ENCODE measurements at regions not wholly inside any gene's neighbourhood (a gene's known extent, or its start where the extent isn't known, plus 50 kb on each side); places are given as distances from the start of the nearest gene placed in this dataset.

DNA sequence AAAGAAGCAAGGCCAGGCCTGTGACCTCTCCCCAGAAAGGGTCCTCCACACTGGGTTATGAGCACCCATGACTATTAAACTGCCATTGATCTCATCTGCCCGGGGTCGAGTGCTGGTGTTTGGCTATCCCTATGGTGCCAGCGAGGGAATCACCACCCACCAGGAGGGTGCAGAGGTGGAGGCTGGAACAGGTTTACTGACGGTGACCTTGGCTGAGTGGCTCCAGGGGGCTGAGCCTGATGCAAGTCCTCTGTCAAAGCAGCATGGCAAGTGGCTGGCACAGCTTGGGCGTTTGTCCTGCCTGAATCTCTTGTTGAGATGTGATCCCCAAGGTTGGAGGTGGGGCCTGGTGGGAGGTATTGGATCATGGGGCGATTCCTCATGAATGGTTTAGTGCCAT lies 196.4 kb upstream of the HDAC4 start:
- no peaks in the 10 kb centered on the region; a peak in 1 of 5 replicates for H3K4me1 ChIP-seq (replicated peaks in 1 of 2; ENCODE audit: control insufficient read depth in 2 of 2, insufficient read depth in 2 of 2, low read length in 2 of 2)
- no peak overlapping the region for H3K27ac ChIP-seq (ENCODE audit: extremely low read depth, low read depth, low read length)
- no peaks in the 10 kb centered on the region; the same call in 1 of the 2 replicates for H4K20me1 ChIP-seq (replicated peaks; ENCODE audit: control insufficient read depth, insufficient read depth, low read length)
- no peak for FAIRE-seq
- H3K4me3 ChIP-seq = no peak overlapping the region
- no peaks in the 10 kb centered on the region for H3K36me3 ChIP-seq (ENCODE audit: control insufficient read depth, insufficient read depth, low read length)
- CTCF ChIA-PET (ENCODE audit: low intra/inter-chr PET ratio) = no interaction called here
- H3K79me2 ChIP-seq (ENCODE audit: control insufficient read depth, insufficient read depth, low read length) = no peaks in the 10 kb centered on the region
- no peak for ATAC-seq
- H3K9me3 ChIP-seq (replicated peaks; ENCODE audit: control insufficient read depth, insufficient read depth, low read depth, low read length) = no peaks in the 10 kb centered on the region
- intact Hi-C loops (cut with micrococcal nuclease) = no loop called here
- no peak overlapping the region for H2AFZ ChIP-seq (ENCODE audit: low read depth, low read length)
- H3K4me2 ChIP-seq (ENCODE audit: insufficient read depth, low read length) = no peak overlapping the region
- H3K9me1 ChIP-seq (ENCODE audit: control insufficient read depth, insufficient read depth, low read length) = no peaks in the 10 kb centered on the region
- no TSS peak for BruUV-seq (replicated peaks)
- H3K9ac ChIP-seq (ENCODE audit: insufficient read depth in 1 of 2, low read depth in 2 of 2, low read length in 2 of 2) = no peak overlapping the region
- POLR2A ChIA-PET = interaction anchor here (1.1 kb wide), 1 partner anchor 57 kb away, joined by 3 read pairs; no protein-coding TSS in a partner anchor
- in situ Hi-C loops (cut with MboI) = no loop called here
- DNase-seq (ENCODE audit: extremely low read depth in 1 of 4, low spot score in 3 of 4) = no peak
- peaks cover 0 to 66% of the 10 kb centered on the region in 2 experiments; a peak in 3 of 5 replicates for H3K27me3 ChIP-seq (ENCODE audit: control insufficient read depth in 2 of 2, insufficient read depth in 2 of 2, low read length in 2 of 2)
- WGBS (ENCODE audit: insufficient coverage, low coverage, missing lambda C conversion rate) = 0% methylated on average over 6 of the region's 6 CpGs
- TF ChIP-seq BCL6 (CRISPR knock-in tag; IDR thresholded peaks at IDR 0.05) = no peak
- no peak for TF ChIP-seq RFX5 (IDR thresholded peaks at IDR 0.05; ENCODE audit: low read depth, low read length)
- TF ChIP-seq ZNF124 (CRISPR knock-in tag; IDR thresholded peaks at IDR 0.05) = no peak
- no peak for TF ChIP-seq ARHGAP35 (IDR thresholded peaks at IDR 0.05; ENCODE audit: partially characterized antibody)
- TF ChIP-seq HIVEP1 (CRISPR knock-in tag; IDR thresholded peaks at IDR 0.05) = no peak
- no peak for TF ChIP-seq ZFPM2 (CRISPR knock-in tag; IDR thresholded peaks at IDR 0.05)
- TF ChIP-seq, protein P1, sequence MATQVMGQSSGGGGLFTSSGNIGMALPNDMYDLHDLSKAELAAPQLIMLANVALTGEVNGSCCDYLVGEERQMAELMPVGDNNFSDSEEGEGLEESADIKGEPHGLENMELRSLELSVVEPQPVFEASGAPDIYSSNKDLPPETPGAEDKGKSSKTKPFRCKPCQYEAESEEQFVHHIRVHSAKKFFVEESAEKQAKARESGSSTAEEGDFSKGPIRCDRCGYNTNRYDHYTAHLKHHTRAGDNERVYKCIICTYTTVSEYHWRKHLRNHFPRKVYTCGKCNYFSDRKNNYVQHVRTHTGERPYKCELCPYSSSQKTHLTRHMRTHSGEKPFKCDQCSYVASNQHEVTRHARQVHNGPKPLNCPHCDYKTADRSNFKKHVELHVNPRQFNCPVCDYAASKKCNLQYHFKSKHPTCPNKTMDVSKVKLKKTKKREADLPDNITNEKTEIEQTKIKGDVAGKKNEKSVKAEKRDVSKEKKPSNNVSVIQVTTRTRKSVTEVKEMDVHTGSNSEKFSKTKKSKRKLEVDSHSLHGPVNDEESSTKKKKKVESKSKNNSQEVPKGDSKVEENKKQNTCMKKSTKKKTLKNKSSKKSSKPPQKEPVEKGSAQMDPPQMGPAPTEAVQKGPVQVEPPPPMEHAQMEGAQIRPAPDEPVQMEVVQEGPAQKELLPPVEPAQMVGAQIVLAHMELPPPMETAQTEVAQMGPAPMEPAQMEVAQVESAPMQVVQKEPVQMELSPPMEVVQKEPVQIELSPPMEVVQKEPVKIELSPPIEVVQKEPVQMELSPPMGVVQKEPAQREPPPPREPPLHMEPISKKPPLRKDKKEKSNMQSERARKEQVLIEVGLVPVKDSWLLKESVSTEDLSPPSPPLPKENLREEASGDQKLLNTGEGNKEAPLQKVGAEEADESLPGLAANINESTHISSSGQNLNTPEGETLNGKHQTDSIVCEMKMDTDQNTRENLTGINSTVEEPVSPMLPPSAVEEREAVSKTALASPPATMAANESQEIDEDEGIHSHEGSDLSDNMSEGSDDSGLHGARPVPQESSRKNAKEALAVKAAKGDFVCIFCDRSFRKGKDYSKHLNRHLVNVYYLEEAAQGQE (IDR thresholded peaks at IDR 0.05; ENCODE audit: borderline replicate concordance) = no peak
- TF ChIP-seq, protein P1 (CRISPR knock-in tag; IDR thresholded peaks at IDR 0.05; ENCODE audit: low read depth) = no peak
- no peak for TF ChIP-seq ZNF707 (CRISPR knock-in tag; conservative IDR thresholded peaks at IDR 0.05)
- TF ChIP-seq SMARCE1 (IDR thresholded peaks at IDR 0.05) = no peak
- no peak for TF ChIP-seq FOXP1 (CRISPR knock-in tag; IDR thresholded peaks at IDR 0.05)
- no peak for TF ChIP-seq FIP1L1 (IDR thresholded peaks at IDR 0.05; ENCODE audit: low read depth, low read length, poor library complexity, severe bottlenecking)
- TF ChIP-seq, protein P2, sequence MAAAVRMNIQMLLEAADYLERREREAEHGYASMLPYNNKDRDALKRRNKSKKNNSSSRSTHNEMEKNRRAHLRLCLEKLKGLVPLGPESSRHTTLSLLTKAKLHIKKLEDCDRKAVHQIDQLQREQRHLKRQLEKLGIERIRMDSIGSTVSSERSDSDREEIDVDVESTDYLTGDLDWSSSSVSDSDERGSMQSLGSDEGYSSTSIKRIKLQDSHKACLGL (CRISPR knock-in tag; IDR thresholded peaks at IDR 0.05; ENCODE audit: borderline replicate concordance, poor library complexity, severe bottlenecking) = no peak
- no peak for TF ChIP-seq FOXM1 (IDR thresholded peaks at IDR 0.05; ENCODE audit: low read depth)
- no peak for TF ChIP-seq FOXM1 (CRISPR knock-in tag; IDR thresholded peaks at IDR 0.05; ENCODE audit: low read depth)
- no peak for TF ChIP-seq LEF1 (IDR thresholded peaks at IDR 0.05)
- no peak for TF ChIP-seq EHMT2 (IDR thresholded peaks at IDR 0.05)
